Hematopoietic multipotent progenitor cell treated with erythropoietin and hydrocortisone succinate and interleukin-3 and kit ligand, for 17 days (in vitro differentiated cells): ENCODE measurements at regions not wholly inside any gene's neighbourhood (a gene's known extent, or its start where the extent isn't known, plus 50 kb on each side); places are given as distances from the start of the nearest gene placed in this dataset.

ENCODE experiments used
- DNase-seq: peaks from one replicate; pipeline ENCODE4 v3.0.0-alpha.2; 2015; ENCODE audit warnings: low spot score

- DNase-seq, result no peak
Observed at GRCh38 chr9:126223798-126224531, 102.7 kb upstream of the MVB12B start.

DNA sequence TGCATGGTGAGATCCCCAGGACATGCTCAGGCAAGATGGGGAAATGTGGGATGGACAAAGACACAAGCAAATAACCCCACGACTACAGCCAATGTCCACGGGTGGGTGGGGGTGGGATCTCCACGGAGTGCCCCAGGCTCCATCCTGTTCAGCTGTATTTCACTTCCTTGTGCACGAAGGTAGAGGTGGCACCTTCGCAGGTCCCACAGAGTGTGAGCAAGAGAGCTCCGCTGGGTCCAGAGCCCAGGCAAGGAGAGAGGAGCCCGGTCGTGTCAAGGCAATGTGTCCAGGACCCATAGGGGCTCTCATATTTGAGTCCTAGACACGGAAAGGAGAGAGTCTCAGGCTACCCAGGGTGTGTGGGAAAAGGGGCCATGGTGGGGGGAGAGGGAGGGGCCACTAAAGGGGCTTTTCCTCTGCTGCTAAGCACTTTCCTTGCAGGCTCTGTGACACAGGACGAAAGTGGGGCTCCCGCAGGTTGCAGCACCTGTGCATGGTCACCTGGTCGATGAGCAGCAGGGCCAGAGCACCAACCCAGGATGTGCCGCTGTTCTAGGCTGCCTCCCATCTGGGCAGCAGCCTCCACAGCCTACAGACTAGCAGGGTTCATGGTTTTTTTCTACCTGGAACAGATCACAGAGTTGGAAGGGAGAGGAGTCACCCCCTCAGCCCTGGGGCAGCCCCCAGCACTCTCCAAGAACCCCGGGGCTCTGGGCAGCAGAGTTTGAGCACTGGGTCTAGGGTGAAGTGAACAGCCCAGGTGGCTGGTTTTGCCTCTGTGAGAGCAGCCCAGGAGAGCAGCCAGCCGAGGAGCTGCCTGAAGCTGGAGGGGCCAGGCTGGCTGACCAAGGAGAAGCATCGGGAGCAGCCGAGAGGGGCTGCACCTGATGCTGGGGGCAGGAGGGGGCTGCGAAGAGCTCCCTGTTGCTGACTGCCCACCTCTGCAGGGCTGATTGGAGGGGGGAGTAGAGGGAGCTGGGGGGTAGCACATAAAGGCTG is 100.7 kb upstream of the MVB12B start:
- no peak for DNase-seq

DNA sequence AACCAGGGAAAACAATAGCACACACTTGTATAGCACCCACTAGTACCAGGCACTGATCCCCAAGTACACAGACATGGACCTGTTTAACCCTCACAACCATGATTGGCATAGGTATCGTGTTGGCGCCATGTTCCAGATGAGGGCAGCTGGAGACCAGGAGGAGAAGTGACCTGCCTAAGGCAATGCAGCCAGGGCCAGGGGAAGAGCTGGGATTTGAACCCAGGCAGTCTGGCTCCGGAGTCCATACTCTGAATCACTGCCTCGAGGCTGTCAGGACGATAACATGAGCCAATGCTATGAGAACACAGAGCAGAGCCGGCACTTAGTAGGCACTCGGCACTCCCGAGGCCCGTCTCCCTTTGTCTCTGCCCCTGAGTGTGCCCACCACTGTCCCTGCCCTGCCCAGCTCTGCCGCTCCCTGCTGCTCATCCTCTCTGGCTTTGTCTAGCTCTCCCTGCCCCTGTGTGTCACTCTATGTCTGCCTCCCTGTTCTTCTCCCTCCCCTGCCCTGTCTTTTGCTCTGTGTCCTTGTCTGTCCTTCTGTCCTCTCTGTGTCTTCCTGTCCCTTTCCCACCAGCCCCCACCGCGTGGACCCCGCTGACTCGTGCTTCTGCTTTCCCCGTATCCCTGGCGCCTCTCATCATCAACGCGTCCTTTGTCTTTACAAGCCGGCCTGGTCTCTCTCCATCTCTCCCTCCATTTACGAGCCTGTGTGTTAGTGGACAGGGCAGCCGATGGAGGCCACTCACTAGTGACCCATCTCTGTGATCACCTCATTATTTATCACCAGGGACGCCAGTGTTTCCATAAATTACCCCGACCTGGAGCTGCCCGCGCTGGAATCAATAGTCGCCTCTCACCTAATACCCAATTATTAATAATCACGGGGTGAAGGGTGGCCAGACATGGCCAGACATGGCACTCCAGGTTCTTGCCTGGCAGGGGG is 99.4 kb upstream of the MVB12B start:
- DNase-seq, result no peak

DNA sequence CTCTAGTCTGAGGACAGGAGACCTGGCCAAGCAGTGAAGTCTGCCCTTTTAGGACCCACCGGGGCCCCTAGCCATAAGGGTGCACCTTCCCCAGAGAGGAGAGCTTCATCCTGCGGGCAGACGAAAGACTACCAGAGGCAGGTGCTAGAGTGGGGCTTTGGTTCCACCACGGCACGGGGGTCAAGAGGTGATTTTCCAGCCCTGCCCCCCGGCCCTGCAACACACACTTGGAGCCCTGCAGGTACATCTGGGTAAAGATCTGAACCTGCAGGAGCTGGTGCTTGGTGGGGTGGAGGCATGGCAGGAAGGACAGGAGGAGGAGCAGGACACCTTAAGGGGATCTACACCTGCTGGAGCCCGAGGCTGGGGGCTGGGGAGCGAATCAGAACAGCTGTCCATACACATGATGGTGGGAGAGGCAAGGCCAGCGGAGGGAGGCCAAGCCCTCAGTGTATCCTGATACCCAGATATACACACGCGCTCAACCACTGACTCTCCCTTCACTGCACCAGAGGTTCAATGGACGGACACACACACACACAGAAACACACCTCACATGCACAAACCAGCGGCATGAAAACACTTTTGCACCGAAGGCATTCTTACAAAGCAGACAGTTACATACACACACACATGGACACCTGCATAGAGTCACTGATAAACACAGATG is 98.4 kb upstream of the MVB12B start:
- no peak for DNase-seq

GRCh38 chr9:126228781-126229444 is 97.7 kb upstream of the MVB12B start:
- peak; percentile 27 for DNase-seq

- DNase-seq, result no peak
Observed at GRCh38 chr9:126229501-126229900, 97.1 kb upstream of the MVB12B start.

GRCh38 chr9:126230692-126231091 is 95.9 kb upstream of the MVB12B start:
- DNase-seq, result no peak

- DNase-seq, result no peak
Observed at GRCh38 chr9:126232461-126232860, 94.2 kb upstream of the MVB12B start.

GRCh38 chr9:126233175-126233574 is 93.5 kb upstream of the MVB12B start:
- no peak for DNase-seq

GRCh38 chr9:126233913-126234525 is 92.6 kb upstream of the MVB12B start:
- no peak for DNase-seq

- DNase-seq, result no peak
Observed at GRCh38 chr9:126234681-126235335, 91.8 kb upstream of the MVB12B start.

GRCh38 chr9:126235336-126236243 is 91.0 kb upstream of the MVB12B start:
- DNase-seq, result no peak

DNA sequence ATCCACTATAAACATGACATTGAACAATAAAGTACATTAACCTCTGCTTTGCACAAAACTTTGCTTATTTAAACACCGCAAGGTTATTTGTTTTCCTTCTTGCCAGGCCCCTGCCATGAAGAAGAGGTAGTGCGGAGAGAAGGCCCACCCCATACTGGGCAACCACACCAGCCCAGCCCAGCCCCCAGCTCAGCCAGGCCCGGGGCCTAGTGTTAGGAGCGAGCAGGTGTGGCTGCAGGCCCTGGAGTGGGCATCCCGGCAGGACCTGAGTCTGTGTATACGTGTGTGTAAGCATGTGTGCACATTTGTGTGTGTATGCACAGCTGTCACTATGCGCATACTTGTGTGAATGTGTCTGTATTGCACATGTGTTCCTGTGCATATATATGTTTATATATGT is 90.4 kb upstream of the MVB12B start:
- no peak for DNase-seq

GRCh38 chr9:126238415-126238814 is 88.2 kb upstream of the MVB12B start:
- no peak for DNase-seq

DNA sequence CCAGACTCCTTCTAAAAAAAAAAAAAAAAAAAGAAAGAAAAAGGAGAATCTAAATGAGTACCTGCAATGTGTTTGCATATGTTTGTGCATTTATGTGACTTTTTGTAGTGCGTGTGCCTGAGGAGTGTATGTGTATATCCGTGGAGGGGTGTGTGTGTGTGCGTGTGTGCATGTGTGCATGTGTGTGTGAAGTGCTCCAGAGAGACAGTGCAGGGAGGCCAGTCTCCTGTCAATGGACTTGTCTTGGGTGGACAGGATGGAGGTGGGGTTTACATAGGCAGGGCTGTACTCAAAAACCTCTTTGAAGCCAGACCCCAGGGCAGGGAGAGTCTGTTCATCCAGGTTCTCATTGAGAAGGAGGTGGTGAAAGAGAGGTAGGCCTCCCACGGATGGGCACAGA is 87.1 kb upstream of the MVB12B start:
- DNase-seq, result no peak

DNA sequence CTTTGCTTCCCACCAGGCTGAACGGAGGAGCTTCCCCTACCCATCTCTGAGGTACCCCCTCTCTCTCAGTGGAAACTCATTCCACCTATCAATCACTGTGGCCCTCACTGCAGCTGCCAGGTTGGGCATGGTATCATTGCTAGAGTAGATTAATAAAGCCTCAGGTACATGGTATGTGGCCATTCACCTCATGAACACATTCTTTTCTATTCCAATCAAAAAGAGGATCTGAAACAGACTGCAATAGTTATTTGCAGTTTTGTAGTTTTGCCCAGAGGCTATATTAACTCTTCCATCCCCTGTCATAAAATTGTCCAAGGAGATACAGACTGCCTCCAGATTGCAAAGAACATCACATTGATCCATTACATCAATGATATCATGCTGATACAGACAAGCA is 85.8 kb upstream of the MVB12B start:
- no peak for DNase-seq

GRCh38 chr9:126248680-126249079 is 77.9 kb upstream of the MVB12B start:
- DNase-seq, result no peak

GRCh38 chr9:126261584-126262356 is 64.9 kb upstream of the MVB12B start:
- DNase-seq, result no peak
